SU-DHL-6 (cell line): ENCODE measurements at regions not wholly inside any gene's neighbourhood (a gene's known extent, or its start where the extent isn't known, plus 50 kb on each side); places are given as distances from the start of the nearest gene placed in this dataset.

Experiments
- H2AFZ ChIP-seq: fragments of 200-600 bp; sonication (generic); 2 replicates; pipeline ENCODE4 v1.6.1; 2014; ENCODE audit warnings: low read depth, mild to moderate bottlenecking, moderate library complexity, mixed read lengths, antibody characterized with exemption, low read length; ENCODE audit not compliant: severe bottlenecking
- H3F3A ChIP-seq: fragments of 200-600 bp; shearing (Covaris generic); 2 replicates; pipeline ENCODE4 v1.6.0; 2016; ENCODE audit warnings: antibody characterized with exemption, mild to moderate bottlenecking; ENCODE audit not compliant: insufficient read depth
- H3K27ac ChIP-seq: fragments of 200-600 bp; sonication (generic); 2 replicates; pipeline ENCODE4 v1.5.1; 2016; ENCODE audit warnings: low read depth, mild to moderate bottlenecking, low read length, moderate library complexity, mixed read lengths
- H3K27me3 ChIP-seq: fragments of 200-600 bp; sonication (generic), shearing (Covaris generic); 2 replicates; pipeline ENCODE4 v1.6.0; 2014; ENCODE audit warnings: mild to moderate bottlenecking, low read length
- H3K36me3 ChIP-seq: fragments of 200-600 bp; sonication (generic); 2 replicates; pipeline ENCODE4 v1.6.1; 2014; ENCODE audit warnings: mild to moderate bottlenecking, low read length, mixed read lengths
- H3K4me2 ChIP-seq: fragments of 300-600, 200-600 bp; shearing (Covaris generic), sonication (generic); 2 replicates; pipeline ENCODE4 v1.6.0; 2014; ENCODE audit warnings: low read length, low read depth, mild to moderate bottlenecking; ENCODE audit not compliant: poor library complexity, severe bottlenecking
- H3K4me3 ChIP-seq: fragments of 200-600 bp; sonication (generic); 2 replicates; pipeline ENCODE4 v1.5.1; 2014; ENCODE audit warnings: antibody characterized with exemption, low read length, mild to moderate bottlenecking, mixed read lengths; ENCODE audit not compliant: insufficient read depth, poor library complexity, severe bottlenecking
- H3K79me2 ChIP-seq: fragments of 200-600 bp; sonication (generic); 2 replicates; pipeline ENCODE4 v1.6.1; 2014; ENCODE audit warnings: mild to moderate bottlenecking, low read length, moderate library complexity; ENCODE audit not compliant: insufficient read depth
- H3K9ac ChIP-seq: fragments of 200-600 bp; sonication (generic); 2 replicates; pipeline ENCODE4 v1.7.0; 2014; ENCODE audit warnings: mild to moderate bottlenecking, low read length
- H3K9me2 ChIP-seq: fragments of 200-600 bp; sonication (generic); replicated peaks from 2 replicates; pipeline ENCODE4 v1.6.1; 2014; ENCODE audit warnings: low read length; ENCODE audit not compliant: insufficient read depth
- H3K9me3 ChIP-seq: fragments of 200-600 bp; sonication (generic); 2 replicates; pipeline ENCODE4 v1.6.1; 2014; ENCODE audit warnings: low read length, mixed read lengths; ENCODE audit not compliant: insufficient read depth
- H4K20me1 ChIP-seq: fragments of 200-600 bp; sonication (generic); 2 replicates; pipeline ENCODE4 v1.6.1; 2014; ENCODE audit warnings: low read depth, mild to moderate bottlenecking, antibody characterized with exemption, low read length, moderate library complexity, mixed read lengths
- CTCF ChIP-seq: fragments of 200-600 bp; sonication (generic); IDR thresholded peaks from one replicate; pipeline ENCODE4 v1.5.1; 2017; ENCODE audit warnings: antibody characterized with exemption, mild to moderate bottlenecking, low read length, moderate library complexity; ENCODE audit not compliant: insufficient read depth, poor library complexity, severe bottlenecking
- EZH2phosphoT487 ChIP-seq: fragments of 200-600 bp; sonication (generic), shearing (Covaris generic); conservative IDR thresholded peaks from 2 replicates; pipeline ENCODE4 v1.6.1; 2018; ENCODE audit warnings: mild to moderate bottlenecking, antibody characterized with exemption, low read length, moderate library complexity, mixed read lengths

DNA sequence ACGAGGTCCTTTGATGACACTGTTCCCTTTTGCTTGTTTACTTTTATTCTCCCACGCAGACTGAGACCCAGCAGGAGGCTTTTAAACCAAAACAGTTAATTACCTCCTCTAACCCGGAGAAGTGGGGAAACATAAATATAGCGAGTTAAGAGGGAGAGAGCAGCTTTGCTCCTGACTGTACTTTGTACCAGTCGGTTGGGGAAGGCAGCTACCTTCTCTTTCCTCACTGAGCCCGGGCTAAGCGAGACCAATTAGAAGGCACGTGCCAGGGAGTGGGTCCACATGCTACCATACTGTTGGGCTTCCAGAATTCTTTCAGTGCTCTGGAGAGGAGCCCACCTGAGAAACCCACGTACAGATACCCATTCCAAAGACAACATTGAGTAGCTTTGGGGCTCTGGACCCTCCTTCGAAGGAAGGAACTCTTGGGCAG lies 124.2 kb downstream of the ZIC5 start:
- no peak overlapping the region for H3K4me2 ChIP-seq
- no peak overlapping the region for H3K9ac ChIP-seq
- H3K9me2 ChIP-seq = no peaks in the 10 kb centered on the region
- H4K20me1 ChIP-seq = no peaks in the 10 kb centered on the region
- H3K4me3 ChIP-seq = no peak overlapping the region
- no peaks in the 10 kb centered on the region for H3K79me2 ChIP-seq
- TF ChIP-seq EZH2phosphoT487 (no peak), CTCF (no peak)
- H3F3A ChIP-seq = no peaks in the 10 kb centered on the region
- no peak overlapping the region for H2AFZ ChIP-seq
- H3K36me3 ChIP-seq = no peaks in the 10 kb centered on the region
- no peaks in the 10 kb centered on the region for H3K9me3 ChIP-seq
- no peak overlapping the region for H3K27ac ChIP-seq
- no peaks in the 10 kb centered on the region for H3K27me3 ChIP-seq

GRCh38 chr13:99845161-99845874 lies 126.2 kb downstream of the ZIC5 start:
- H3K9me2 ChIP-seq = no peaks in the 10 kb centered on the region
- no peaks in the 10 kb centered on the region for H3K36me3 ChIP-seq
- TF ChIP-seq CTCF (no peak), EZH2phosphoT487 (no peak)
- H3K9ac ChIP-seq = no peak overlapping the region
- no peaks in the 10 kb centered on the region for H3K9me3 ChIP-seq
- no peaks in the 10 kb centered on the region for H3K27me3 ChIP-seq
- no peak overlapping the region for H2AFZ ChIP-seq
- no peak overlapping the region for H3K4me3 ChIP-seq
- H3K4me2 ChIP-seq = no peak overlapping the region
- H4K20me1 ChIP-seq = no peaks in the 10 kb centered on the region
- H3K79me2 ChIP-seq = no peaks in the 10 kb centered on the region
- H3F3A ChIP-seq = no peaks in the 10 kb centered on the region
- H3K27ac ChIP-seq = no peak overlapping the region

GRCh38 chr13:99844421-99844820 lies 127.1 kb downstream of the ZIC5 start:
- Histone ChIP-seq H3K9ac (no peak overlapping the region), H3K79me2 (no peaks in the 10 kb centered on the region), H2AFZ (no peak overlapping the region), H3K27me3 (no peaks in the 10 kb centered on the region), H3K4me3 (no peak overlapping the region), H4K20me1 (no peaks in the 10 kb centered on the region), H3K9me2 (no peaks in the 10 kb centered on the region), H3K9me3 (no peaks in the 10 kb centered on the region), H3K36me3 (no peaks in the 10 kb centered on the region), H3K4me2 (no peak overlapping the region), H3K27ac (no peak overlapping the region), H3F3A (no peaks in the 10 kb centered on the region)
- no peak for TF ChIP-seq EZH2phosphoT487
- no peak for TF ChIP-seq CTCF
